Sigmoid colon (tissue), 6 donors: ENCODE measurements at regions not wholly inside any gene's neighbourhood (a gene's known extent, or its start where the extent isn't known, plus 50 kb on each side); places are given as distances from the start of the nearest gene placed in this dataset.
A peak's percentile ranks its signal among the peaks of the same experiment; 100 is the strongest.

Source experiments
- DNase-seq: peaks from one replicate; pipeline ENCODE4 v3.0.0-alpha.2; 2019
- H3K27ac ChIP-seq, 4 donors: fragments of 200-600 bp; sonication (generic); one replicate each; pipeline ENCODE4 v1.5.1; 2016 to 2019; ENCODE audit warnings: mild to moderate bottlenecking in 1 of 4
- H3K27me3 ChIP-seq, 3 donors: fragments of 200-600 bp; sonication (generic); one replicate each; pipeline ENCODE4 v1.5.1; 2019; ENCODE audit warnings: mild to moderate bottlenecking in 1 of 3
- H3K36me3 ChIP-seq, 4 donors: fragments of 200-600 bp; sonication (generic); one replicate each; pipeline ENCODE4 v1.5.1; 2016 to 2019
- H3K4me1 ChIP-seq, 4 donors: fragments of 200-600 bp; sonication (generic); one replicate each; pipeline ENCODE4 v1.5.1; 2017 to 2019
- H3K4me3 ChIP-seq, 4 donors: fragments of 200-600 bp; sonication (generic); one replicate each; pipeline ENCODE4 v1.5.1; 2017 to 2019; ENCODE audit warnings: mild to moderate bottlenecking in 2 of 4, moderate library complexity in 1 of 4
- H3K9me3 ChIP-seq, 4 donors: fragments of 200-600 bp in 3 of 4; sonication (generic) in 3 of 4; one replicate each; pipeline versions ENCODE4 v1.5.1 to v1.6.1; 2013 to 2019
- EP300 ChIP-seq, 4 donors: sonication (generic); formaldehyde crosslinking; IDR thresholded peaks; one replicate each; pipeline ENCODE4 v1.6.1; 2017; ENCODE audit warnings: antibody characterized with exemption in 4 of 4
- POLR2A ChIP-seq, 2 donors: fragments of 450-650 bp; IDR thresholded peaks; one replicate each; pipeline ENCODE4 v1.6.1; 2016; ENCODE audit warnings: antibody characterized with exemption in 2 of 2, mild to moderate bottlenecking in 2 of 2, moderate library complexity in 2 of 2
- POLR2AphosphoS5 ChIP-seq, 4 donors: sonication (generic); formaldehyde crosslinking; IDR thresholded peaks; one replicate each; pipeline ENCODE4 v1.6.1; 2017; ENCODE audit warnings: antibody characterized with exemption in 4 of 4
- WGBS, 2 donors: extraction: QIAGEN DNeasy Blood & Tissue Kit; methylation state at CpG; one replicate each; pipeline ENCODE4 v1.1.7; 2013; 5-methylcytosine and 5-hydroxymethylcytosine counted together
- intact Hi-C: fragments of 100-400 bp; cut with DNase I; formaldehyde crosslinking; loops from one replicate; pipeline ENCODE4 v1.15.1; 2023
- TF ChIP-seq, protein P1 (sequence below), 4 experiments: fragments of 450-650 bp in 3 of 4; fragments of 200-600 bp in 1 of 4; IDR thresholded peaks; one replicate each; pipeline ENCODE4 v1.5.1; 2016 to 2019; ENCODE audit warnings: antibody characterized with exemption in 4 of 4, mild to moderate bottlenecking in 3 of 4, moderate library complexity in 2 of 4
- donor health status: healthy with polysubstance abuse.
- donor health status: healthy.

DNA sequence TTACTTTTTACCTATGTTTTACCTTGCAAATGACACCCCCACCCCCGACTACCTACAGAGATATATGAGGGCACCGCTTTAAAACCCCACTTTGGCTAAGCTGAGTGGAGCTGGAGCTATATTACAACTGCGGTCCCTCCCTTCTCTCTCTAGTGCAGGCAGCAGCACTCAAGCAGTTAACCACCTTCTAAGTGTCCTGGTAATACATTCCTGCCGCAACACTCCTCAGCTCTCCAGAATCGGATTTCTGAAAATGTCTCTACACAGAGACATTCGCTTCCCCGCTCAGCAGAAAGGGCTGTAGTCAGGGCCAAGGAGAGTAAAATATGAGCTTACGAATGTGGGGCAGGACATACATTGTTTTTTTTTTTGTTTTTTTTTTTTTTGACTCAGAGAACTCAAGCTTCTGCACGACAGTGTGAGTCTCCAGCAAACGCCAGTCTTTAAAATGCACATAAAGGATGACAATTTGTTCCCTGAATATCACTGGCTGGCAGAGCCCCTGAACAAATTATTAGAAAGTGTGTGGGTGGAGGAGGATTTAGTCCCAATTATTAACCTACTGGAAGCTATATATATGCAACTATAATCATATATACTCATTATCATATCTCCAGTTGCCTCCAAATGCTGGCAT lies 287.0 kb upstream of the TET2 start:
- no peak for DNase-seq
- H3K36me3 ChIP-seq: no peaks in the 10 kb centered on the region
- no peaks in the 10 kb centered on the region for H3K4me1 ChIP-seq
- H3K4me3 ChIP-seq: no peak overlapping the region
- no peak overlapping the region for H3K27ac ChIP-seq
- intact Hi-C loops: loop anchor here (5.0 to 10.0 kb wide), 2 partner anchors 797 to 845 kb away; no protein-coding TSS in a partner anchor
- WGBS, 2 donors: 65 to 79% methylated on average over 10 of the region's 10 CpGs
- no peaks in the 10 kb centered on the region for H3K27me3 ChIP-seq
- TF ChIP-seq POLR2A (IDR thresholded peaks at IDR 0.05): no peak
- H3K9me3 ChIP-seq: no peaks in the 10 kb centered on the region

DNA sequence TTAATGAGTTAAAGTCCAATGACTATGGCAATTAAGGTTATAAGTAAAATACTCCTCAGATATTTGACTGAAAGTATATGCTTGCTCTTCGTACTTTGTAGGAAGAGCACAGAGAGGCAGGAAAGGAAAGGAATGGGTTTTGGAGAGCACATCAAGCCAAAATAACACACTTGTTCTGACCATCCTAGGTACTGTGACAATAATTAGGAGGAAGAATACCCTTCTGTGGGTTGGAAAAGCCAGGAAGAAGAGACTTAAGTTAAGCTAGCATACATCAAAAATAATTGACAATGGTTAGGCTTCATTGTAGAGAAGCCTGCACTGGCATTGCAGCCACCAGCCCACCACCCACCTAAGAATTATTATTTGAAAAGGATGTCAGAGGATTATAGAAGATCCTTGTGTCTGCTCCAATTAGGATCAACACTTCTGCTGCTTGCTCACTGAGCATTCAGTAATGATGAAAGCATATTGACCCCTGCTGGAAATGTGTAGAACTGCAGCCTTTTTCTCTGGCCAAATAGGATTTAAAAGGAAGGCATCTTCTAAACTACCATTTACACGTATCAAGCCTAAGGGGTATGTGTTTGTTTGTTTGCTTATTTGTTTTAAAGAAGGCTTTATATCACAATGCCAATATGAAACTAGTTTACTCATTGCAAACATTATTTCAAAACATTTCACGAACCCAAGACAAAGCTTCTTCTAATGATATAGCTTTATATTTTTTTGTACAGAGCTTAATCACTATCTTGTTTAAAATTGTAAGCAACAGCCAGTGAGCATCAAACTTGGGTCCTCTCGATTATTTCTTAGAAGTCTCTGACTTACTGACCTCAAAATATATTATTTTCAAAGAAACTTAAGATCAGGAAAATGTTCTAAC lies 286.2 kb upstream of the TET2 start:
- no peaks in the 10 kb centered on the region for H3K9me3 ChIP-seq
- WGBS, 2 donors: 31 to 37% methylated on average over 4 of the region's 4 CpGs
- peak; percentile 67 for DNase-seq
- no peaks in the 10 kb centered on the region for H3K27me3 ChIP-seq
- no peaks in the 10 kb centered on the region for H3K4me1 ChIP-seq
- no peaks in the 10 kb centered on the region for H3K36me3 ChIP-seq
- TF ChIP-seq POLR2AphosphoS5 (IDR thresholded peaks at IDR 0.05): no peak
- no peak for TF ChIP-seq EP300 (IDR thresholded peaks at IDR 0.05)
- no peak for TF ChIP-seq POLR2A (IDR thresholded peaks at IDR 0.05)
- TF ChIP-seq, protein P1, sequence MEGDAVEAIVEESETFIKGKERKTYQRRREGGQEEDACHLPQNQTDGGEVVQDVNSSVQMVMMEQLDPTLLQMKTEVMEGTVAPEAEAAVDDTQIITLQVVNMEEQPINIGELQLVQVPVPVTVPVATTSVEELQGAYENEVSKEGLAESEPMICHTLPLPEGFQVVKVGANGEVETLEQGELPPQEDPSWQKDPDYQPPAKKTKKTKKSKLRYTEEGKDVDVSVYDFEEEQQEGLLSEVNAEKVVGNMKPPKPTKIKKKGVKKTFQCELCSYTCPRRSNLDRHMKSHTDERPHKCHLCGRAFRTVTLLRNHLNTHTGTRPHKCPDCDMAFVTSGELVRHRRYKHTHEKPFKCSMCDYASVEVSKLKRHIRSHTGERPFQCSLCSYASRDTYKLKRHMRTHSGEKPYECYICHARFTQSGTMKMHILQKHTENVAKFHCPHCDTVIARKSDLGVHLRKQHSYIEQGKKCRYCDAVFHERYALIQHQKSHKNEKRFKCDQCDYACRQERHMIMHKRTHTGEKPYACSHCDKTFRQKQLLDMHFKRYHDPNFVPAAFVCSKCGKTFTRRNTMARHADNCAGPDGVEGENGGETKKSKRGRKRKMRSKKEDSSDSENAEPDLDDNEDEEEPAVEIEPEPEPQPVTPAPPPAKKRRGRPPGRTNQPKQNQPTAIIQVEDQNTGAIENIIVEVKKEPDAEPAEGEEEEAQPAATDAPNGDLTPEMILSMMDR (IDR thresholded peaks at IDR 0.05): peak; percentile 73 to 90 (median 85)
- no peak overlapping the region for H3K4me3 ChIP-seq
- H3K27ac ChIP-seq: no peak overlapping the region
- intact Hi-C loops: loop anchor here (5.0 to 10.0 kb wide), 2 partner anchors 798 to 846 kb away; no protein-coding TSS in a partner anchor

DNA sequence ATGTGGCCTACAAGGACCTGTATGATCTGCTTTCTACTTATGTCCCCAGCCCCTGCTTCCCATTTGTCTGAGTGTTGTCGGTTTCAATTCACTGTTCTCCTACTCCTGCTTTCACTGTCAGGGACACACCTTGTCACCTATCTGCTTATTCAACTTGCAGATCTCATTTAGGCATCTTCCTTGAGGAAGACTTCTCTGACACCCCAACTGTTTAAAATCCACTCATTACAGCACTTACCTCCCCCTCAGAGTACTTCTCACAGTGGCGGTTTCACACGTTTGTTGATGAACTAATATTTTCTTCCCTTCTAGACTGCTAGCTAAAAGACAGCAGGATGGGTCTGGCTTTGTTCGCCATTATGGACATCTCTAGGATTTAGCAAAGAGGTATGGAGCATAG lies 279.9 kb upstream of the TET2 start:
- Histone ChIP-seq H3K4me3 (no peak overlapping the region), H3K36me3 (no peaks in the 10 kb centered on the region), H3K27me3 (no peaks in the 10 kb centered on the region), H3K27ac (no peak overlapping the region), H3K9me3 (no peaks in the 10 kb centered on the region), H3K4me1 (no peaks in the 10 kb centered on the region)
- TF ChIP-seq POLR2AphosphoS5 (IDR thresholded peaks at IDR 0.05) (no peak), EP300 (IDR thresholded peaks at IDR 0.05) (no peak), POLR2A (IDR thresholded peaks at IDR 0.05) (no peak)
- TF ChIP-seq, protein P1 (IDR thresholded peaks at IDR 0.05): no peak
- 87 to 91% methylated on average over 4 of the region's 4 CpGs for WGBS, 2 donors
- intact Hi-C loops: loop anchor here (10.0 kb wide), 1 partner anchor 852 kb away; no protein-coding TSS in a partner anchor
- no peak for DNase-seq

DNA sequence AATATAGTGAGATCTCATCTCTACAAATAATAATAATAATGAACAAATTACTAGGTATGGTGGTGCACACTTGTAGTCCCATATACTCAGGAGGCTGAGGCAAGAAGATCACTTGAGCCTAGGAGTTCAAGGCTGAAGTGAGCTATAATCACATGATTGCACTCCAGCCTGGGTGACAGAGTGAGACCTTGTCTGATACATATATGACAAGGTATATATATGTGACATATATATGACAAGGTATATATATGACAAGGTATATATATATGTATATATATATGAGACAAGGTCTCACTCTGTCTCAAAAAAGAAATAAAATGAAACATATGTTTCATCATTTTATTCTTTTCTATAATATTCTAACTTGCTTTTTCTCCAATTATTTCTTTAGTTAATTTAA lies 278.1 kb upstream of the TET2 start:
- Histone ChIP-seq H3K27me3 (no peaks in the 10 kb centered on the region), H3K4me1 (no peaks in the 10 kb centered on the region), H3K4me3 (no peak overlapping the region), H3K36me3 (no peaks in the 10 kb centered on the region), H3K9me3 (no peaks in the 10 kb centered on the region), H3K27ac (no peak overlapping the region)
- intact Hi-C loops: loop anchor here (10.0 kb wide), 1 partner anchor 854 kb away; no protein-coding TSS in a partner anchor
- no peak for DNase-seq
- TF ChIP-seq EP300 (IDR thresholded peaks at IDR 0.05) (no peak), POLR2A (IDR thresholded peaks at IDR 0.05) (no peak), POLR2AphosphoS5 (IDR thresholded peaks at IDR 0.05) (no peak)
- TF ChIP-seq, protein P1 (IDR thresholded peaks at IDR 0.05): no peak

DNA sequence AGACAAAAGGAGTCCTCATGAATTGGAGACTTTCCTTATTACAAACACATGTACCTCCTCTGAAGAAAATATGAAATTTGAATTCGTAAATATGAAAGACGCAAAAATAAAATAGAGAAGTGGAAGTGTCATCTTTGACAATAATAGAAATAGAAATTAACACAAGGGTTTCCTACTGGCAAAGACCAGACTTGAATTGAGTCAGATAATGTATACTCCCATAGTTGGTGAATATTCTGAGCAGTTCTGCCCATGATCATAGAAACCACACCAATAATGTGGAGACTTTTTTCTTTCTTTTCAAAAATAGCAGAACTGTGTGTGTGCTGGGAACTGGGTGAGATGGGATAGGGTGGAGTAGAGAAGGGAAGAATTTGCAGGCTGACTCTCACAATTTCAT lies 277.7 kb upstream of the TET2 start:
- WGBS, 2 donors: 81 to 89% methylated on average over 2 of the region's 2 CpGs
- H3K9me3 ChIP-seq: no peaks in the 10 kb centered on the region
- DNase-seq: no peak
- H3K4me3 ChIP-seq: no peak overlapping the region
- intact Hi-C loops: loop anchor here (10.0 kb wide), 1 partner anchor 854 kb away; no protein-coding TSS in a partner anchor
- no peaks in the 10 kb centered on the region for H3K27me3 ChIP-seq
- H3K4me1 ChIP-seq: no peaks in the 10 kb centered on the region
- H3K36me3 ChIP-seq: no peaks in the 10 kb centered on the region
- TF ChIP-seq POLR2AphosphoS5 (IDR thresholded peaks at IDR 0.05) (no peak), EP300 (IDR thresholded peaks at IDR 0.05) (no peak), POLR2A (IDR thresholded peaks at IDR 0.05) (no peak)
- TF ChIP-seq, protein P1 (IDR thresholded peaks at IDR 0.05): no peak
- no peak overlapping the region for H3K27ac ChIP-seq
